Stimulated activated CD8-positive, alpha-beta memory T cell treated with anti-CD3 and anti-CD28 coated beads, Interleukin-15, amount 100 ng/mL, for 1 hour (primary cell): ENCODE measurements at regions not wholly inside any gene's neighbourhood (a gene's known extent, or its start where the extent isn't known, plus 50 kb on each side); places are given as distances from the start of the nearest gene placed in this dataset.
"Not testable (repeated sequence)": the region's sequence is repeated elsewhere in the genome, so short reads cannot be mapped to it uniquely, and the experiment has no call there.

Experiments used
- DNase-seq: peaks from one replicate; pipeline ENCODE4 v3.0.0-alpha.2; 2020; ENCODE audit warnings: low read depth

GRCh38 chr13:44055681-44056080, 176.0 kb downstream of the LACC1 start:
- not testable (repeated sequence) for DNase-seq

GRCh38 chr13:44058067-44058466, 178.4 kb downstream of the LACC1 start:
- no peak for DNase-seq

GRCh38 chr13:44058624-44059215, 179.0 kb downstream of the LACC1 start:
- DNase-seq = no peak

GRCh38 chr13:44061876-44062275, 182.2 kb downstream of the LACC1 start:
- DNase-seq = no peak

GRCh38 chr13:44063467-44063866, 183.8 kb downstream of the LACC1 start:
- no peak for DNase-seq

GRCh38 chr13:44063881-44064280, 184.2 kb downstream of the LACC1 start:
- DNase-seq = no peak

- no peak for DNase-seq
Observed at GRCh38 chr13:44064357-44064756, 184.7 kb downstream of the LACC1 start.

- DNase-seq = no peak
Observed at GRCh38 chr13:44068169-44068568, 188.5 kb downstream of the LACC1 start.

- no peak for DNase-seq
Observed at GRCh38 chr13:44068737-44069136, 189.0 kb downstream of the LACC1 start.

GRCh38 chr13:44072536-44072935, 192.8 kb downstream of the LACC1 start:
- DNase-seq = no peak

GRCh38 chr13:44074611-44075010, 194.9 kb downstream of the LACC1 start:
- DNase-seq = no peak

GRCh38 chr13:44075113-44075512, 195.4 kb downstream of the LACC1 start:
- DNase-seq = no peak

- DNase-seq = no peak
Observed at GRCh38 chr13:44078806-44079376, 199.2 kb downstream of the LACC1 start.

- DNase-seq = no peak
Observed at GRCh38 chr13:44079413-44080205, 199.9 kb downstream of the LACC1 start.

- DNase-seq = no peak
Observed at GRCh38 chr13:44084146-44084545, 204.4 kb downstream of the LACC1 start.

- DNase-seq = no peak
Observed at GRCh38 chr13:44086389-44086788, 206.7 kb downstream of the LACC1 start.

- DNase-seq = no peak
Observed at GRCh38 chr13:44088411-44088810, 208.7 kb downstream of the LACC1 start.

- DNase-seq = no peak
Observed at GRCh38 chr13:44088991-44089413, 209.3 kb downstream of the LACC1 start.

GRCh38 chr13:44089452-44089851, 209.7 kb downstream of the LACC1 start:
- DNase-seq = no peak

- DNase-seq = no peak
Observed at GRCh38 chr13:44092078-44092970, 212.6 kb downstream of the LACC1 start.

GRCh38 chr13:44093607-44094564, 214.2 kb downstream of the LACC1 start:
- DNase-seq = no peak
